GM23338 (cell line): ENCODE measurements at regions not wholly inside any gene's neighbourhood (a gene's known extent, or its start where the extent isn't known, plus 50 kb on each side); places are given as distances from the start of the nearest gene placed in this dataset.

Source experiments
- ATAC-seq: fragments of 200-7000 bp; cut with Tn5 transposase; 3 replicates; pipeline ENCODE4 v1.9.1; 2020
- DNase-seq: peaks from one replicate; pipeline ENCODE4 v3.0.0-alpha.2; 2015; ENCODE audit warnings: low spot score
- H2AFZ ChIP-seq: fragments of 200-600 bp; sonication (generic); 2 replicates; pipeline ENCODE4 v1.8.0; 2016; ENCODE audit warnings: antibody characterized with exemption, mild to moderate bottlenecking, moderate library complexity
- H3F3A ChIP-seq: fragments of 200-600 bp; sonication (generic); replicated peaks from 2 replicates; pipeline ENCODE4 v1.8.0; 2017; ENCODE audit warnings: antibody characterized with exemption, mixed run types, low read depth
- H3K27ac ChIP-seq: fragments of 200-600 bp; sonication (generic); 2 replicates; pipeline ENCODE4 v1.6.1; 2016; ENCODE audit warnings: low read depth
- H3K27me3 ChIP-seq: fragments of 200-600 bp; sonication (generic); 2 replicates; pipeline ENCODE4 v1.8.0; 2016; ENCODE audit warnings: mild to moderate bottlenecking, mixed run types, moderate library complexity; ENCODE audit not compliant: insufficient read depth
- H3K36me3 ChIP-seq: fragments of 200-600 bp; sonication (generic); 2 replicates; pipeline ENCODE4 v1.8.0; 2016; ENCODE audit warnings: mild to moderate bottlenecking; ENCODE audit not compliant: insufficient read depth
- H3K4me1 ChIP-seq: fragments of 200-600 bp; sonication (generic); 2 replicates; pipeline ENCODE4 v1.8.0; 2016; ENCODE audit warnings: mild to moderate bottlenecking, moderate library complexity; ENCODE audit not compliant: insufficient read depth
- H3K4me2 ChIP-seq: fragments of 200-600 bp; sonication (generic); 2 replicates; pipeline ENCODE4 v1.7.1; 2017; ENCODE audit warnings: mixed run types
- H3K4me3 ChIP-seq: fragments of 200-600 bp; sonication (generic); 2 replicates; pipeline ENCODE4 v1.6.1; 2016; ENCODE audit warnings: mixed run types
- H3K79me2 ChIP-seq: fragments of 200-600 bp; sonication (generic); replicated peaks from 2 replicates; pipeline ENCODE4 v1.8.0; 2017; ENCODE audit warnings: mild to moderate bottlenecking; ENCODE audit not compliant: insufficient read depth
- H3K9me2 ChIP-seq: fragments of 200-600 bp; sonication (generic); 2 replicates; pipeline ENCODE4 v1.8.0; 2017; ENCODE audit not compliant: insufficient read depth
- H4K20me1 ChIP-seq: fragments of 200-600 bp; sonication (generic); replicated peaks from 2 replicates; pipeline ENCODE4 v1.8.0; 2017; ENCODE audit warnings: mild to moderate bottlenecking; ENCODE audit not compliant: insufficient read depth
- H3K27ac Mint-ChIP-seq: 2 replicates; pipeline ENCODE4 v1.8.0; 2020; ENCODE audit warnings: inconsistent platforms, mild to moderate bottlenecking, moderate library complexity, mixed read lengths
- H3K27me3 Mint-ChIP-seq: 3 replicates; pipeline ENCODE4 v1.8.0; 2022; ENCODE audit warnings: low read depth, mild to moderate bottlenecking, moderate library complexity, mixed read lengths, inconsistent platforms; ENCODE audit not compliant: insufficient read depth, poor library complexity
- H3K36me3 Mint-ChIP-seq: 3 replicates; pipeline ENCODE4 v1.8.0; 2021; ENCODE audit warnings: low read depth, mild to moderate bottlenecking, inconsistent platforms, moderate library complexity, mixed read lengths
- H3K4me1 Mint-ChIP-seq: 3 replicates; pipeline ENCODE4 v1.8.0; 2020; ENCODE audit warnings: mild to moderate bottlenecking, inconsistent platforms, mixed read lengths
- H3K4me3 Mint-ChIP-seq: 3 replicates; pipeline ENCODE4 v1.8.0; 2021; ENCODE audit warnings: moderate library complexity, mild to moderate bottlenecking, inconsistent platforms, mixed read lengths
- H3K9me3 Mint-ChIP-seq: 3 replicates; pipeline ENCODE4 v1.8.0; 2020; ENCODE audit warnings: moderate library complexity, mild to moderate bottlenecking, inconsistent platforms, mixed read lengths
- EZH2phosphoT487 ChIP-seq: fragments of 200-600 bp; sonication (generic); IDR thresholded peaks from one replicate; pipeline ENCODE4 v1.8.1; 2018; ENCODE audit warnings: antibody characterized with exemption; ENCODE audit not compliant: unreplicated experiment
- NANOG ChIP-seq: IDR thresholded peaks from 2 replicates; pipeline ENCODE4 v1.6.1; 2016; ENCODE audit warnings: antibody characterized with exemption, borderline replicate concordance
- STAT1 ChIP-seq: IDR thresholded peaks from one replicate; pipeline ENCODE4 v1.6.1; 2016; ENCODE audit warnings: antibody characterized with exemption; ENCODE audit not compliant: unreplicated experiment
- TF ChIP-seq, protein P1 (sequence below): fragments of 250-450 bp; sonication (Bioruptor Pico); IDR thresholded peaks from 2 replicates; pipeline ENCODE4 v1.5.0; 2020; ENCODE audit warnings: mild to moderate bottlenecking, moderate library complexity

- TF ChIP-seq, protein P1, sequence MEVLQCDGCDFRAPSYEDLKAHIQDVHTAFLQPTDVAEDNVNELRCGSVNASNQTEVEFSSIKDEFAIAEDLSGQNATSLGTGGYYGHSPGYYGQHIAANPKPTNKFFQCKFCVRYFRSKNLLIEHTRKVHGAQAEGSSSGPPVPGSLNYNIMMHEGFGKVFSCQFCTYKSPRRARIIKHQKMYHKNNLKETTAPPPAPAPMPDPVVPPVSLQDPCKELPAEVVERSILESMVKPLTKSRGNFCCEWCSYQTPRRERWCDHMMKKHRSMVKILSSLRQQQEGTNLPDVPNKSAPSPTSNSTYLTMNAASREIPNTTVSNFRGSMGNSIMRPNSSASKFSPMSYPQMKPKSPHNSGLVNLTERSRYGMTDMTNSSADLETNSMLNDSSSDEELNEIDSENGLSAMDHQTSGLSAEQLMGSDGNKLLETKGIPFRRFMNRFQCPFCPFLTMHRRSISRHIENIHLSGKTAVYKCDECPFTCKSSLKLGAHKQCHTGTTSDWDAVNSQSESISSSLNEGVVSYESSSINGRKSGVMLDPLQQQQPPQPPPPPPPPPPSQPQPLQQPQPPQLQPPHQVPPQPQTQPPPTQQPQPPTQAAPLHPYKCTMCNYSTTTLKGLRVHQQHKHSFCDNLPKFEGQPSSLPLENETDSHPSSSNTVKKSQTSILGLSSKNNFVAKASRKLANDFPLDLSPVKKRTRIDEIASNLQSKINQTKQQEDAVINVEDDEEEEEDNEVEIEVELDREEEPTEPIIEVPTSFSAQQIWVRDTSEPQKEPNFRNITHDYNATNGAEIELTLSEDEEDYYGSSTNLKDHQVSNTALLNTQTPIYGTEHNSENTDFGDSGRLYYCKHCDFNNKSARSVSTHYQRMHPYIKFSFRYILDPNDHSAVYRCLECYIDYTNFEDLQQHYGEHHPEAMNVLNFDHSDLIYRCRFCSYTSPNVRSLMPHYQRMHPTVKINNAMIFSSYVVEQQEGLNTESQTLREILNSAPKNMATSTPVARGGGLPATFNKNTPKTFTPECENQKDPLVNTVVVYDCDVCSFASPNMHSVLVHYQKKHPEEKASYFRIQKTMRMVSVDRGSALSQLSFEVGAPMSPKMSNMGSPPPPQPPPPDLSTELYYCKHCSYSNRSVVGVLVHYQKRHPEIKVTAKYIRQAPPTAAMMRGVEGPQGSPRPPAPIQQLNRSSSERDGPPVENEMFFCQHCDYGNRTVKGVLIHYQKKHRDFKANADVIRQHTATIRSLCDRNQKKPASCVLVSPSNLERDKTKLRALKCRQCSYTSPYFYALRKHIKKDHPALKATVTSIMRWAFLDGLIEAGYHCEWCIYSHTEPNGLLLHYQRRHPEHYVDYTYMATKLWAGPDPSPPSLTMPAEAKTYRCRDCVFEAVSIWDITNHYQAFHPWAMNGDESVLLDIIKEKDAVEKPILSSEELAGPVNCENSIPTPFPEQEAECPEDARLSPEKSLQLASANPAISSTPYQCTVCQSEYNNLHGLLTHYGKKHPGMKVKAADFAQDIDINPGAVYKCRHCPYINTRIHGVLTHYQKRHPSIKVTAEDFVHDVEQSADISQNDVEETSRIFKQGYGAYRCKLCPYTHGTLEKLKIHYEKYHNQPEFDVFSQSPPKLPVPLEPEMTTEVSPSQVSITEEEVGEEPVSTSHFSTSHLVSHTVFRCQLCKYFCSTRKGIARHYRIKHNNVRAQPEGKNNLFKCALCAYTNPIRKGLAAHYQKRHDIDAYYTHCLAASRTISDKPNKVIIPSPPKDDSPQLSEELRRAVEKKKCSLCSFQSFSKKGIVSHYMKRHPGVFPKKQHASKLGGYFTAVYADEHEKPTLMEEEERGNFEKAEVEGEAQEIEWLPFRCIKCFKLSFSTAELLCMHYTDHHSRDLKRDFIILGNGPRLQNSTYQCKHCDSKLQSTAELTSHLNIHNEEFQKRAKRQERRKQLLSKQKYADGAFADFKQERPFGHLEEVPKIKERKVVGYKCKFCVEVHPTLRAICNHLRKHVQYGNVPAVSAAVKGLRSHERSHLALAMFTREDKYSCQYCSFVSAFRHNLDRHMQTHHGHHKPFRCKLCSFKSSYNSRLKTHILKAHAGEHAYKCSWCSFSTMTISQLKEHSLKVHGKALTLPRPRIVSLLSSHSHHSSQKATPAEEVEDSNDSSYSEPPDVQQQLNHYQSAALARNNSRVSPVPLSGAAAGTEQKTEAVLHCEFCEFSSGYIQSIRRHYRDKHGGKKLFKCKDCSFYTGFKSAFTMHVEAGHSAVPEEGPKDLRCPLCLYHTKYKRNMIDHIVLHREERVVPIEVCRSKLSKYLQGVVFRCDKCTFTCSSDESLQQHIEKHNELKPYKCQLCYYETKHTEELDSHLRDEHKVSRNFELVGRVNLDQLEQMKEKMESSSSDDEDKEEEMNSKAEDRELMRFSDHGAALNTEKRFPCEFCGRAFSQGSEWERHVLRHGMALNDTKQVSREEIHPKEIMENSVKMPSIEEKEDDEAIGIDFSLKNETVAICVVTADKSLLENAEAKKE (CRISPR knock-in tag), result no peak
- TF ChIP-seq NANOG (no peak), STAT1 (no peak)
Measured at GRCh38 chr2:40665493-40666232, 213.8 kb upstream of the SLC8A1 start (continued).

- Mint-ChIP-seq H3K27ac (no peak overlapping the region), H3K9me3 (no peaks in the 10 kb centered on the region), H3K27me3 (no peaks in the 10 kb centered on the region), H3K4me3 (no peak overlapping the region), H3K4me1 (no peaks in the 10 kb centered on the region), H3K36me3 (no peaks in the 10 kb centered on the region)
- no peak for TF ChIP-seq EZH2phosphoT487
- no peaks in the 10 kb centered on the region for H3K36me3 ChIP-seq
- no peaks in the 10 kb centered on the region for H3K9me2 ChIP-seq
- ATAC-seq, result no peak
- no peaks in the 10 kb centered on the region for H3K79me2 ChIP-seq
- H3K27me3 ChIP-seq, result no peaks in the 10 kb centered on the region
- H3K4me2 ChIP-seq, result no peak overlapping the region
- DNase-seq, result no peak
- H3K4me3 ChIP-seq, result no peak overlapping the region
- no peaks in the 10 kb centered on the region for H4K20me1 ChIP-seq
- H3K4me1 ChIP-seq, result no peaks in the 10 kb centered on the region
- no peak overlapping the region for H3K27ac ChIP-seq
- H2AFZ ChIP-seq, result no peak overlapping the region
- H3F3A ChIP-seq, result no peaks in the 10 kb centered on the region
Measured at GRCh38 chr2:40666398-40666797, 214.5 kb upstream of the SLC8A1 start.
